HEK293 (cell line): ENCODE measurements at regions not wholly inside any gene's neighbourhood (a gene's known extent, or its start where the extent isn't known, plus 50 kb on each side); places are given as distances from the start of the nearest gene placed in this dataset.

Source experiments
- CTCF ChIA-PET: fragments of 350-600 bp; formaldehyde crosslinking; extraction: SDS; loops from one replicate; lab custom pipeline; 2021; ENCODE audit warnings: antibody characterized with exemption; lab: Yijun Ruan, JAX
- POLR2A ChIA-PET: fragments of 300-600 bp; formaldehyde crosslinking; extraction: SDS; loops from one replicate; lab custom pipeline; 2020; ENCODE audit warnings: antibody characterized with exemption, inconsistent platforms; lab: Yijun Ruan, JAX
- H3K27ac ChIP-seq: fragments of 200-500 bp; sonication (Bioruptor generic); 2 replicates; pipeline ENCODE4 v1.5.1; 2014; ENCODE audit warnings: low read depth, low read length, control low read depth, inconsistent platforms; ENCODE audit errors: extremely low read depth
- H3K36me3 ChIP-seq, 2 experiments: fragments of 200-500 bp in 1 of 2; sonication (Bioruptor generic) in 1 of 2; 1 replicate in 1 of 2; 2 replicates in 1 of 2; pipeline ENCODE4 v1.5.1; 2014 to 2017; ENCODE audit warnings: inconsistent platforms in 2 of 2, low read length in 2 of 2; ENCODE audit not compliant: control insufficient read depth in 2 of 2, insufficient read depth in 1 of 2
- H3K4me1 ChIP-seq: fragments of 200-500 bp; sonication (Bioruptor generic); 2 replicates; pipeline ENCODE4 v1.5.1; 2014; ENCODE audit warnings: mild to moderate bottlenecking, low read length, inconsistent platforms; ENCODE audit not compliant: control insufficient read depth, insufficient read depth
- H3K4me3 ChIP-seq: 2 replicates; pipeline ENCODE4 v1.5.1; 2011; ENCODE audit warnings: low read depth, mild to moderate bottlenecking, control low read depth, low read length, moderate library complexity
- H3K9me3 ChIP-seq: fragments of 200-500 bp; sonication (Bioruptor generic); 2 replicates; pipeline ENCODE4 v1.5.1; 2014; ENCODE audit warnings: low read depth, low read length, inconsistent platforms; ENCODE audit not compliant: control insufficient read depth, insufficient read depth
- BCL6B ChIP-seq: fragments of 450-650 bp; formaldehyde crosslinking; IDR thresholded peaks from 2 replicates; pipeline ENCODE4 v1.5.1; 2017; ENCODE audit warnings: missing biosample characterization, missing genetic modification characterization
- KLF10 ChIP-seq: fragments of 450-650 bp; IDR thresholded peaks from 2 replicates; pipeline ENCODE4 v1.5.1; 2018; ENCODE audit warnings: missing biosample characterization, mild to moderate bottlenecking, missing genetic modification characterization
- KLF7 ChIP-seq: fragments of 450-650 bp; formaldehyde crosslinking; IDR thresholded peaks from 2 replicates; pipeline ENCODE4 v1.5.1; 2016; ENCODE audit warnings: missing biosample characterization, missing genetic modification characterization, borderline replicate concordance
- OVOL3 ChIP-seq: fragments of 450-650 bp; formaldehyde crosslinking; IDR thresholded peaks from 2 replicates; pipeline ENCODE4 v1.5.1; 2016; ENCODE audit warnings: missing biosample characterization, missing genetic modification characterization
- PRDM1 ChIP-seq: fragments of 450-650 bp; formaldehyde crosslinking; IDR thresholded peaks from 2 replicates; pipeline ENCODE4; 2016; ENCODE audit warnings: missing biosample characterization, missing genetic modification characterization
- TCF7L2 ChIP-seq: IDR thresholded peaks from 2 replicates; pipeline ENCODE4 v1.6.1; 2011; ENCODE audit warnings: low read depth, mild to moderate bottlenecking, inconsistent platforms, low read length, moderate library complexity, borderline replicate concordance
- ZBTB49 ChIP-seq: fragments of 450-650 bp; formaldehyde crosslinking; IDR thresholded peaks from 2 replicates; pipeline ENCODE4 v1.5.1; 2016; ENCODE audit warnings: missing biosample characterization, missing genetic modification characterization, low read depth
- ZFP37 ChIP-seq: fragments of 450-650 bp; formaldehyde crosslinking; IDR thresholded peaks from 2 replicates; pipeline ENCODE4 v1.5.1; 2016; ENCODE audit warnings: missing biosample characterization, missing genetic modification characterization
- ZNF140 ChIP-seq: fragments of 450-650 bp; formaldehyde crosslinking; IDR thresholded peaks from 2 replicates; pipeline ENCODE4 v1.5.1; 2016; ENCODE audit warnings: missing biosample characterization, missing genetic modification characterization
- ZNF157 ChIP-seq: fragments of 450-650 bp; formaldehyde crosslinking; IDR thresholded peaks from 2 replicates; pipeline ENCODE4 v1.5.1; 2016; ENCODE audit warnings: missing biosample characterization, missing genetic modification characterization
- ZNF433 ChIP-seq: fragments of 450-650 bp; formaldehyde crosslinking; IDR thresholded peaks from 2 replicates; pipeline ENCODE4 v1.5.1; 2016; ENCODE audit warnings: missing biosample characterization, missing genetic modification characterization, low read depth
- ZNF501 ChIP-seq: fragments of 450-650 bp; formaldehyde crosslinking; IDR thresholded peaks from 2 replicates; pipeline ENCODE4 v1.5.1; 2016; ENCODE audit warnings: missing biosample characterization, missing genetic modification characterization
- ZNF529 ChIP-seq: fragments of 450-650 bp; formaldehyde crosslinking; IDR thresholded peaks from 2 replicates; pipeline ENCODE4 v1.5.1; 2017; ENCODE audit warnings: missing genetic modification characterization, missing biosample characterization; ENCODE audit not compliant: insufficient replicate concordance
- ZNF558 ChIP-seq: fragments of 450-650 bp; formaldehyde crosslinking; IDR thresholded peaks from 2 replicates; pipeline ENCODE4 v1.5.1; 2016; ENCODE audit warnings: missing biosample characterization, missing genetic modification characterization
- ZNF561 ChIP-seq: fragments of 450-650 bp; IDR thresholded peaks from 2 replicates; pipeline ENCODE4 v1.5.1; 2018; ENCODE audit warnings: missing biosample characterization, missing genetic modification characterization, borderline replicate concordance
- ZNF707 ChIP-seq: fragments of 450-650 bp; formaldehyde crosslinking; IDR thresholded peaks from 2 replicates; pipeline ENCODE4 v1.5.1; 2016; ENCODE audit warnings: missing biosample characterization, missing genetic modification characterization
- ZNF777 ChIP-seq: fragments of 450-650 bp; formaldehyde crosslinking; IDR thresholded peaks from 2 replicates; pipeline ENCODE4 v1.5.1; 2017; ENCODE audit warnings: missing biosample characterization, missing genetic modification characterization, borderline replicate concordance
- TF ChIP-seq, protein P1 (sequence below): fragments of 450-650 bp; formaldehyde crosslinking; IDR thresholded peaks from 2 replicates; pipeline ENCODE4 v1.5.1; 2016; ENCODE audit warnings: missing biosample characterization, missing genetic modification characterization
- TF ChIP-seq, protein P2 (sequence below): fragments of 450-650 bp; formaldehyde crosslinking; IDR thresholded peaks from 2 replicates; pipeline ENCODE4 v1.5.1; 2016; ENCODE audit warnings: missing biosample characterization, missing genetic modification characterization

DNA sequence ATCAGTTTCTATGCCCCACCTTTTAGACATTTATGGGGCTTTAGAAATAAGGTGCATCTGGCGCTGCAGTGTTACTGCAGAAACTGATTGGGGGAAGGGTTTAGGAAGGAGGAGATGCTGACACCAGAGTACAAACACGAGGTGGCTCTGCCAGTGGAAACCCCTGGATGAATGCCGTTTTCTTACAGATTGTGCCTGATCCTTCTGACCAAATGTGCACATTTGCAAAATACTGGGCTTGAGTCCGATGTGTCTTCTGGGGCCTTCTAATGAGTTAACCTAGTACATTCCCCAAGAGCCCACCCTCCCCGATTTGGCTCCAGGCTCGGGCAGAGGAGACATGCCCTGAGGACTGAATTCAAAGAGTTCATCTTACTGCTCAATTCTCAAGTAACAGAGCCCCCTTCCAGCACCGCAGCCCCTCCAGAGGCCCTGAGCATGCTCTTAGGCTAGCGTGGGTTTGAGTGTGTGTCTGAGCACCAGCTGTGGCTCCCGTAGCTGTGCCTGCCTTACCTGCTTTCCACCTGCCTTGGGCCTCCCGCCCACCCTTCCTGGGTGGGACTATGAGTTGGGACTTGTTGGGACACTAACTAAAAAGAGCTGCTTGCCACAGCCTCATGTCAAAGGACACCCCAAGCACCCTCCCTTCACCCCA lies 116.7 kb upstream of the COPS8 start:
- H3K36me3 ChIP-seq, result no peaks in the 10 kb centered on the region
- H3K27ac ChIP-seq, result no peak overlapping the region
- no peaks in the 10 kb centered on the region for H3K4me1 ChIP-seq
- POLR2A ChIA-PET, result no interaction called here
- H3K4me3 ChIP-seq, result no peak overlapping the region
- TF ChIP-seq, protein P1, sequence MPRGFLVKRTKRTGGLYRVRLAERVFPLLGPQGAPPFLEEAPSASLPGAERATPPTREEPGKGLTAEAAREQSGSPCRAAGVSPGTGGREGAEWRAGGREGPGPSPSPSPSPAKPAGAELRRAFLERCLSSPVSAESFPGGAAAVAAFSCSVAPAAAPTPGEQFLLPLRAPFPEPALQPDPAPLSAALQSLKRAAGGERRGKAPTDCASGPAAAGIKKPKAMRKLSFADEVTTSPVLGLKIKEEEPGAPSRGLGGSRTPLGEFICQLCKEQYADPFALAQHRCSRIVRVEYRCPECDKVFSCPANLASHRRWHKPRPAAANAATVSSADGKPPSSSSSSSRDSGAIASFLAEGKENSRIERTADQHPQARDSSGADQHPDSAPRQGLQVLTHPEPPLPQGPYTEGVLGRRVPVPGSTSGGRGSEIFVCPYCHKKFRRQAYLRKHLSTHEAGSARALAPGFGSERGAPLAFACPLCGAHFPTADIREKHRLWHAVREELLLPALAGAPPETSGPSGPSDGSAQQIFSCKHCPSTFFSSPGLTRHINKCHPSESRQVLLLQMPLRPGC (tag by site-specific recombination), result no peak
- TF ChIP-seq ZNF157 (tag by site-specific recombination), result no peak
- TF ChIP-seq BCL6B (tag by site-specific recombination), result no peak
- TF ChIP-seq ZNF558, result no peak
- no peak for TF ChIP-seq ZNF561 (tag by site-specific recombination)
- TF ChIP-seq KLF7 (tag by site-specific recombination), result no peak
- no peak for TF ChIP-seq ZNF140 (tag by site-specific recombination)
- TF ChIP-seq TCF7L2, result no peak
- TF ChIP-seq KLF10 (tag by site-specific recombination), result no peak
- TF ChIP-seq ZBTB49 (tag by site-specific recombination), result no peak
- TF ChIP-seq, protein P2, sequence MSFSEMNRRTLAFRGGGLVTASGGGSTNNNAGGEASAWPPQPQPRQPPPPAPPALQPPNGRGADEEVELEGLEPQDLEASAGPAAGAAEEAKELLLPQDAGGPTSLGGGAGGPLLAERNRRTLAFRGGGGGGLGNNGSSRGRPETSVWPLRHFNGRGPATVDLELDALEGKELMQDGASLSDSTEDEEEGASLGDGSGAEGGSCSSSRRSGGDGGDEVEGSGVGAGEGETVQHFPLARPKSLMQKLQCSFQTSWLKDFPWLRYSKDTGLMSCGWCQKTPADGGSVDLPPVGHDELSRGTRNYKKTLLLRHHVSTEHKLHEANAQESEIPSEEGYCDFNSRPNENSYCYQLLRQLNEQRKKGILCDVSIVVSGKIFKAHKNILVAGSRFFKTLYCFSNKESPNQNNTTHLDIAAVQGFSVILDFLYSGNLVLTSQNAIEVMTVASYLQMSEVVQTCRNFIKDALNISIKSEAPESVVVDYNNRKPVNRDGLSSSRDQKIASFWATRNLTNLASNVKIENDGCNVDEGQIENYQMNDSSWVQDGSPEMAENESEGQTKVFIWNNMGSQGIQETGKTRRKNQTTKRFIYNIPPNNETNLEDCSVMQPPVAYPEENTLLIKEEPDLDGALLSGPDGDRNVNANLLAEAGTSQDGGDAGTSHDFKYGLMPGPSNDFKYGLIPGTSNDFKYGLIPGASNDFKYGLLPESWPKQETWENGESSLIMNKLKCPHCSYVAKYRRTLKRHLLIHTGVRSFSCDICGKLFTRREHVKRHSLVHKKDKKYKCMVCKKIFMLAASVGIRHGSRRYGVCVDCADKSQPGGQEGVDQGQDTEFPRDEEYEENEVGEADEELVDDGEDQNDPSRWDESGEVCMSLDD, result no peak
- no peak for TF ChIP-seq PRDM1 (tag by site-specific recombination)
- TF ChIP-seq ZNF707 (tag by site-specific recombination), result no peak
- no peak for TF ChIP-seq OVOL3
- no peak for TF ChIP-seq ZFP37 (tag by site-specific recombination)
- no peak for TF ChIP-seq ZNF501 (tag by site-specific recombination)
- TF ChIP-seq ZNF777, result no peak
- no peak for TF ChIP-seq ZNF433 (tag by site-specific recombination)
- no peak for TF ChIP-seq ZNF529 (tag by site-specific recombination)
- CTCF ChIA-PET, result no interaction called here
- H3K9me3 ChIP-seq, result no peaks in the 10 kb centered on the region
